Fibroblast of lung (primary cell): ENCODE measurements at regions not wholly inside any gene's neighbourhood (a gene's known extent, or its start where the extent isn't known, plus 50 kb on each side); places are given as distances from the start of the nearest gene placed in this dataset.

Experiments
- DNase-seq, 2 donors: peaks; one replicate each; pipeline versions ENCODE4 v3.0.0 to v3.0.0-alpha.2; 2010; ENCODE audit warnings: low read depth in 2 of 2
- H2AFZ ChIP-seq: 2 replicates; pipeline ENCODE4 v1.5.1; 2012; ENCODE audit warnings: low read length, control low read depth, inconsistent platforms
- H3K27ac ChIP-seq: 2 replicates; pipeline ENCODE4 v1.5.1; 2011; ENCODE audit warnings: low read length, control low read depth; ENCODE audit not compliant: insufficient read depth
- H3K27me3 ChIP-seq: 2 replicates; pipeline ENCODE4 v1.5.1; 2011; ENCODE audit warnings: mild to moderate bottlenecking, low read length; ENCODE audit not compliant: control insufficient read depth, insufficient read depth
- H3K36me3 ChIP-seq: 2 replicates; pipeline ENCODE4 v1.5.1; 2011; ENCODE audit warnings: low read length; ENCODE audit not compliant: control insufficient read depth, insufficient read depth
- H3K4me1 ChIP-seq: 2 replicates; pipeline ENCODE4 v1.5.1; 2011; ENCODE audit warnings: low read length; ENCODE audit not compliant: control insufficient read depth, insufficient read depth; ENCODE audit errors: extremely low read depth
- H3K4me2 ChIP-seq: 2 replicates; pipeline ENCODE4 v1.5.1; 2011; ENCODE audit warnings: low read length, control low read depth; ENCODE audit not compliant: insufficient read depth; ENCODE audit errors: extremely low read depth
- H3K4me3 ChIP-seq, 4 experiments: fragments of 200-600 bp in 1 of 4; sonication (generic) in 1 of 4; replicated peaks in 1 of 4; 2 replicates each; pipeline ENCODE4 v1.5.1; 2011 to 2016; ENCODE audit warnings: low read length in 4 of 4, low read depth in 3 of 4, mild to moderate bottlenecking in 3 of 4, control low read depth in 2 of 4, inconsistent platforms in 1 of 4, mixed read lengths in 1 of 4; ENCODE audit not compliant: insufficient read depth in 1 of 4; ENCODE audit errors: control extremely low read depth in 1 of 4
- H3K79me2 ChIP-seq: 2 replicates; pipeline ENCODE4 v1.5.1; 2012; ENCODE audit warnings: mild to moderate bottlenecking, low read length, inconsistent platforms; ENCODE audit not compliant: control insufficient read depth, insufficient read depth
- H3K9ac ChIP-seq: 2 replicates; pipeline ENCODE4 v1.5.1; 2011; ENCODE audit warnings: mild to moderate bottlenecking, low read length, control low read depth; ENCODE audit not compliant: insufficient read depth
- H3K9me3 ChIP-seq: 2 replicates; pipeline ENCODE4 v1.5.1; 2012; ENCODE audit warnings: low read depth, low read length; ENCODE audit not compliant: control insufficient read depth, insufficient read depth
- H4K20me1 ChIP-seq: 2 replicates; pipeline ENCODE4 v1.5.1; 2011; ENCODE audit warnings: low read length; ENCODE audit not compliant: control insufficient read depth, insufficient read depth; ENCODE audit errors: extremely low read depth
- CTCF ChIP-seq, 2 donors: IDR thresholded peaks in 1 of 2; conservative IDR thresholded peaks in 1 of 2; 1 replicate in 1 of 2; 2 replicates in 1 of 2; pipeline ENCODE4 v1.5.1; 2011 to 2012; ENCODE audit warnings: low read length in 2 of 2, control low read depth in 1 of 2, inconsistent platforms in 1 of 2, low read depth in 1 of 2, mild to moderate bottlenecking in 1 of 2
- EZH2 ChIP-seq: IDR thresholded peaks from 2 replicates; pipeline ENCODE4 v1.5.1; 2012; ENCODE audit warnings: low read length, control low read depth, mild to moderate bottlenecking; ENCODE audit errors: missing control alignments

- no peak overlapping the region for H3K27ac ChIP-seq
- no peaks in the 10 kb centered on the region for H3K36me3 ChIP-seq
- H3K79me2 ChIP-seq: no peaks in the 10 kb centered on the region
- no peak for TF ChIP-seq EZH2
- TF ChIP-seq CTCF (conservative IDR thresholded peaks at IDR 0.05 in 1 of 2, IDR thresholded peaks at IDR 0.05 in 1 of 2; ENCODE audit: low read depth in 1 of 2, low read length in 2 of 2): no peak
- H3K27me3 ChIP-seq: no peaks in the 10 kb centered on the region
- no peaks in the 10 kb centered on the region for H3K4me1 ChIP-seq
- no peak overlapping the region for H3K4me2 ChIP-seq
- H3K9me3 ChIP-seq: no peaks in the 10 kb centered on the region
- no peaks in the 10 kb centered on the region for H4K20me1 ChIP-seq
- no peak for DNase-seq
- H2AFZ ChIP-seq: no peak overlapping the region
- no peak overlapping the region for H3K9ac ChIP-seq
- no peak overlapping the region for H3K4me3 ChIP-seq
These were observed 409.0 kb downstream of the TECRL start for GRCh38 chr4:64000241-64000640.

- Histone ChIP-seq H3K79me2 (no peaks in the 10 kb centered on the region), H2AFZ (no peak overlapping the region), H3K36me3 (no peaks in the 10 kb centered on the region), H3K4me1 (no peaks in the 10 kb centered on the region), H3K9me3 (no peaks in the 10 kb centered on the region), H3K27ac (no peak overlapping the region), H3K4me3 (no peak overlapping the region), H3K9ac (no peak overlapping the region), H4K20me1 (no peaks in the 10 kb centered on the region), H3K4me2 (no peak overlapping the region), H3K27me3 (no peaks in the 10 kb centered on the region)
- TF ChIP-seq CTCF (conservative IDR thresholded peaks at IDR 0.05 in 1 of 2, IDR thresholded peaks at IDR 0.05 in 1 of 2; ENCODE audit: low read depth in 1 of 2, low read length in 2 of 2): no peak
- no peak for TF ChIP-seq EZH2
- DNase-seq: no peak
These were observed 423.0 kb downstream of the TECRL start for GRCh38 chr4:63986253-63986652.

GRCh38 chr4:63983224-63983623, 426.0 kb downstream of the TECRL start:
- no peaks in the 10 kb centered on the region for H3K79me2 ChIP-seq
- TF ChIP-seq CTCF (conservative IDR thresholded peaks at IDR 0.05 in 1 of 2, IDR thresholded peaks at IDR 0.05 in 1 of 2; ENCODE audit: low read depth in 1 of 2, low read length in 2 of 2): no peak
- no peak for TF ChIP-seq EZH2
- H3K9me3 ChIP-seq: no peaks in the 10 kb centered on the region
- H3K4me2 ChIP-seq: no peak overlapping the region
- H2AFZ ChIP-seq: no peak overlapping the region
- no peak overlapping the region for H3K9ac ChIP-seq
- no peaks in the 10 kb centered on the region for H3K36me3 ChIP-seq
- H3K27me3 ChIP-seq: no peaks in the 10 kb centered on the region
- no peaks in the 10 kb centered on the region for H4K20me1 ChIP-seq
- DNase-seq: no peak
- H3K4me3 ChIP-seq: no peak overlapping the region
- no peaks in the 10 kb centered on the region for H3K4me1 ChIP-seq
- H3K27ac ChIP-seq: no peak overlapping the region
